HG02973 (cell line): ENCODE measurements at regions not wholly inside any gene's neighbourhood (a gene's known extent, or its start where the extent isn't known, plus 50 kb on each side); places are given as distances from the start of the nearest gene placed in this dataset.
A peak's percentile ranks its signal among the peaks of the same experiment; 100 is the strongest.
"Not testable (repeated sequence)": the region's sequence is repeated elsewhere in the genome, so short reads cannot be mapped to it uniquely, and the experiment has no call there.

Experiments
- ATAC-seq: cut with Tn5 transposase; IDR thresholded peaks from one replicate; pipeline ENCODE4 v1.9.1; 2021; ENCODE audit warnings: moderate library complexity; ENCODE audit not compliant: unreplicated experiment

GRCh38 chrX:121169099-121170035, 122.0 kb downstream of the GLUD2 start:
- no peak for ATAC-seq

GRCh38 chrX:121172703-121173102, 125.3 kb downstream of the GLUD2 start:
- ATAC-seq, result no peak

GRCh38 chrX:121179972-121180371, 132.6 kb downstream of the GLUD2 start:
- ATAC-seq, result no peak

DNA sequence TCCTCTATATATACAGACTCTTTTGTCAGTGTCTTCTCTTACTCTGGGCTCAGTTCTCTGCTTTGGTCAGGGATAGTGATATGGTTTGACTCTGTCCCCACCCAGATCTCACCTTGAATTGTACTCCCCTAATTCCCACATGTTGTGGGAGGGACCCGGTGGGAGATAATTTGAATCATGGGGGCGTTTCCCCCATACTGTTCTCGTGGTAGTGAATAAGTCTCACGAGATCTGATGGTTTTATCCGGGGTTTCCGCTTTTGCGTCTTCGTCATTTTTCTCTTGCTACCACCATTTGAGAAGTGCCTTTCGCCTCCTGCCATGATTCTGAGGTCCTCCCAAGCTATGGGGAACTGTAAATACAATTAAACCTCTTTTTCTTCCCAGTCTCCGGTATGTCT, 144.4 kb downstream of the GLUD2 start:
- ATAC-seq, result no peak

- ATAC-seq, result no peak
These were observed 148.3 kb downstream of the GLUD2 start for GRCh38 chrX:121195719-121196118.

DNA sequence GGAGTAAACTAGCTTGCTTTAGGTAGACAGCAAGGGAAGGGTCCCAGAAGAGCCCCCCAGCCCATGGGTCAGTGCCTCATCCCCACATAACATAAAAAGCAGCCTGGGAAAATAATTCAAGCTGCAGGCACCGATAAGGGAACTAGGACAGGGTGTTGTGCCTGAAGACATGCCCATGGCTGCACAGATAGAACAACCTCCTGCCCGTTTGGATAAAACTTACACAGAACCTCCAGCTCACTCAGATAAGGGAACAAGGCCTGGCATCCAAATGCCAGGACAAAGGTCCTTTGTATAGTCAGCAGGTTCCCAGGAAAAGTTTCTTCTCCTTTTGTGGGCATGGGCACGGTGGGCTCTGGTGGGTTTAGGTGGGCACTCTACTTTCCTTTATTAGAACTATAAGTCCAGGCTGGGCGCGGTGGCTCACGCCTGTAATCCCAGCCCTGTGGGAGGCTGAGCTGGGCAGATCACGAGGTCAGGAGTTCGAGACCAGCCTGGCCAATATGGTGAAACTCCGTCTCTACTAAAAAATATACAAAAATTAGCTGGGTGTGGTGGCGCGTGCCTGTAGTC, 149.5 kb downstream of the GLUD2 start:
- ATAC-seq, result not testable (repeated sequence)

- no peak for ATAC-seq
These were observed 161.2 kb downstream of the GLUD2 start for GRCh38 chrX:121208563-121208962.

DNA sequence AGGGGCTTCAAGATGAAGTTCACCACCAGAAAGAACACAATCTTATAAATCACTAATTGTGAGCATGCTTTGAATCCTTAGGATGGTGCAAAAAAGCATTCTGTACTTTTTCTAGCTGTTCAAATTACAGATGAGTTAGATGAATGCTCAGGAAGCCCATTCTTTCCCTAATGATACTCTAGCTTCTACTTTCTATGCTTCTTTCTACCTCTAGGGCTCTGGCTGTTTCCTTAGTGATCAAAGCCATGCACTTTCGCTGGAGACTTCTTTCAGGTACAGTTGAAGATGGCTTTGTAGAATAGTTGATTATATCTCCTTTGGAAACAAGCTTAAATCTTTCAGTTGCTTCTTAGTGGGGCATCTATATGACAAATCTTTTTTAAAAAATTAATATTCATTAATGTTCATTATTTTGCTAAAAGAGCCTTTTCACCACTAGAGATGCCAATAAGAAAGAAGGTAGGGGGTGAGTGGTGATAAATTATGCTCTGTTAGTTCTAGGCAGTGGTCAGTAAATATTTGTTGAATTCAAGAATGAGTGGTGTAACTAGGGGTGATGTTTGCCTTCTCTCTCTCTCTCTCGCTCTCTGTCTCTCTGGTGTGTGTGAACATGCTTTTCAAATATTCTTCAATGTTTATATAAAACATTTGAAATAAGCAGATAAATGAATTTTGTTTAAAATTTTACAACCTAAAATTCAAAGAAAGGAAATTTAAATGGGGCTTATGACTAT, 169.4 kb downstream of the GLUD2 start:
- no peak for ATAC-seq

- ATAC-seq, result no peak
These were observed 174.0 kb downstream of the GLUD2 start for GRCh38 chrX:121221322-121221977.

DNA sequence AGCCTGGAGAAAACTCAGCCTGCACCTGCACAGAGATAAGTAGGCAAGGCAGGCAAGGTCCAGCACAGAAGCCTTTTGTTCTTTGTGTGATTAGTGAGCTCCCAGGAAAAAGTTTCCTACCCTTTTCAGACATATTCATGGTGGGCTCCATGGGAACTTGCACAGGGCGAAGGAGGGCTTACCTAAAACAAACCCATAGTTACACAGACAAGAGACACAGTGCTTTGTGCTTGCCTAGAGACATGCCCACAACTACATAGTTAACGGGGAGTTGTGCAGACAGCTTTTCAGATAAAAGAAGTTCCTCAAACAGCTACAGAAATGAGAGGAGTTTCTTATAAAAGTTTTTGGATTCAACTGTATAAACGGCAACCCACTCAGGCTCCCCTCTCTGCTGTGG, 180.5 kb downstream of the GLUD2 start:
- no peak for ATAC-seq

- ATAC-seq, result no peak
These were observed 184.4 kb downstream of the GLUD2 start for GRCh38 chrX:121231566-121232358.

DNA sequence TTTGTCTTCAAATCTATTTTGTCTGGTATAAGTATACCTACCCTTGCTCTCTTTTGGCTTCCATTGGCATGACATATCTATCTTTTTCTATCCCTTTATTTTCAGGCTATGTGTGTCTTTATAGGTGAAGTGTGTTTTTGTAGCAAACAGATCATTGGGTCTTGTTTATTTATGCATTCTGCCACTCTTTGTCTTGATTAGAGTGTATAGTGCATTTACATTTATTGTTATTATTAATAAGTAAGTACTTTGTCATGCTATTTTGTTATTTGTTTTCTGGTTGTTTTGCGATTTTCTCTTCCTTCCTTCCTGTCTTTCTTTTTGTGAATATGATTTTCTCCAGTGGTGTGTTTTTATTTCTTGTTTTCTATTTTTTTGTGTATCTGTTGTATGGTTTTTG, 188.6 kb downstream of the GLUD2 start:
- no peak for ATAC-seq

- no peak for ATAC-seq
These were observed 190.7 kb downstream of the GLUD2 start for GRCh38 chrX:121238093-121238492.

DNA sequence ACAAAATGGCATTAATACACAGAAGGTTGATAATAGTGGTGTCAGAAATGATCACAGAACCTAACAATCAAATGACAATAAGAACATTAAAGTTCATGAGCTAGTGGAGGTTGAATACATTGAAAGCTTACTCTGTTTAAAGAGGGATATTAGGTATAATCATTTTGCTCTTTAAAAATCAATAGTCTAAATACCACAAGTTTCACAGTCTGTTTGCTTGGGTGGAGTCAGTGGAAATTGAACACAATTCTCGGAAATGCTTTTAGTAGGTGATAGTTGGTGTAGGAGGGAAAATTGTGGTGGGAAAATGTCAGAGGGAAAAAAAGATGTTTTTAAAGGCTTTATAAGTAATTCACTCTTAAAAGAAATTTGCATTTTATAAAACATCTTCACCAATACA, 197.1 kb downstream of the GLUD2 start:
- ATAC-seq, result no peak

GRCh38 chrX:121245763-121246162, 198.4 kb downstream of the GLUD2 start:
- ATAC-seq, result no peak

DNA sequence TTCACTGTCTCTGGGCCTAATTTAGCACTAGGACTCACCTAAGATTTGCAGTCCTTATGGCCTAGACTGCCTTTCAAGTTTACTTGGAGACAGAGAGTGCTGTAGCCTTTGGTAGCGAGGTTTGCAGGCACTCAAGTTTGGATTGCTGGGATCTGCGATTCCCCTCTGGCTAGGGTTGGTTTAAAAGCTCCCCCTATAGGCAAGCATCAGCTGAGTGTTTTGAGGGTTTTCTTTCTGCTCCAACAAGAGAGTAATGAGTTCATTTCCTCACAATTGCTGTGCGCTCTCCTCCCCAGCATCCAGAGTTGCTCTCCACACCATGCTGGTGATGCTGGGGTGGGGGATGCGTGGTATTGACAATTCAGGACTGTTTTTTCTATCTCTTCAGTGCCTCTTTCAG, 206.9 kb downstream of the GLUD2 start:
- ATAC-seq, result no peak

DNA sequence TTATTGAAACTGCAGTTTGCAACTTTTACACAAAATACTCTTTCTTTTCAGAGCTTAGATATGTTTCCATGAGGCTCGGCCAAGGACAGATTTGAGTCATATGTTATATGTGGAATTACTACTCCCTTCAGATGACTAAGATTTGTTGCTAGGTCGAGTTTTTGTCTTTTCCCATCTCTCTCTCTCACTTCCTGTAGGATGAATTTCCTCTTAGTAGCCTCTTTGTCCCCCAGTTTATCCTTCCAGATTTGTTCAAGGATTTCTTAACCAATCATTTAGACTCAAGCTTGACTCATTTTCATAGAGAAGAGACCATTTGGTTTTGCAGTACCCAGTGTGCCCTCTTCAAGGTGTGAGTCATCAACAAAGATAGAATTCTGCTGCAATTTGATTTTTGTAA, 209.2 kb downstream of the GLUD2 start:
- peak; percentile 45 for ATAC-seq

- ATAC-seq, result no peak
These were observed 211.1 kb downstream of the GLUD2 start for GRCh38 chrX:121258545-121258944.

GRCh38 chrX:121259170-121259569, 211.8 kb downstream of the GLUD2 start:
- no peak for ATAC-seq

GRCh38 chrX:121260596-121261240, 213.3 kb downstream of the GLUD2 start:
- ATAC-seq, result no peak
